ENCODE measurements at regions not wholly inside any gene's neighbourhood (a gene's known extent, or its start where the extent isn't known, plus 50 kb on each side); places are given as distances from the start of the nearest gene placed in this dataset.

DNA sequence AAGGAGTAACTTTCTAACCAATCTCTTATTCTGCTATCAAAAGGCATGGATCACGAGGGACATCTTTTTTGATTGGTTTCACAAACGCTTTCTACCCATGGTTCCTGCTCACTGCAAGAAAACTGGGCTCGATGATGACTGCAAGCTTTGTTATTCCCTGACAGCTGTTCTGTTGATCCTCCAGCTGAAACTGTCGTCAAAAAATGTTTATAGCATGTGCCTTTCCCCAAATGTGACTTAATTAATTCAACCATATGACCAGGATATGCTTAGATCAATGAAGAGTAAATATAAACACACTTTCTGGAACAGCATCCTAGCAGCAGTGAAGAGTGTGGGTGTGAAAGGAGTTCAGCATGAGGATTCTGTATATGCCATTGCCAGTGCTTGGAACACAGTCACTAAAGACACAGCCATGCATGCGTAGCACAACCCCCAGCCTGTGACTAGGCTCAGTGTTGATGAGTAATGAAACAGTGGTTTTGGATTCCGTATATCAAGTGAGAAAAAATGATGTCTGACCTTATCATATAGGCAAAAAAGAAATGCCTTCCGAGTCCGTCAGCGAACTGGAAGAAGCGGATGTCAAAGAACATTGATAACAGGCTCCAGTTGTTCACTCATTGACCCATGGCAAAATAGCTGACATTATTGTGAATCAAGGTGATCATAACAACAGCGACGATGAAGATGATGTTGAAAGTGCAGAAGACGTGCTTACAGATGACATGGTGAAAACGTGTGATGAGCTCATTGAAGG, 347.4 kb downstream of the FGF9 start:
- DNase-seq = no peak

DNA sequence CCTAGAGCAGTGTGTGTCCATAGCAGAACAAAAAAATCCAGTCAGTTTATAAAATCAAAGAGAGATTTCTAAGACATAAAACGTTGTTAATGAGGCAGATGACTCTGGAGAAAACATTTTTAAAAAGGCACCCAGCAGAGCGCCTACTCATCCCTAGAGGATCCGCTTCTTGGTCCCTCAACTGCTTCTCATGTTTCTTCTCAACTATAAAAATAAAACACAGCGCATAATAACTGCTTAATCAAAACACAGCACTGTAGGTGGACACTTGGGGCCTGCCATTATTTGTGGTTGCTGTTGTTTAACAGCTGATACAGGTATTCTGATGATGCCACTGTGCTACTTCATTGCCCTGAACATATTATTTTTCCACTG, 347.9 kb downstream of the FGF9 start:
- no peak for DNase-seq

DNA sequence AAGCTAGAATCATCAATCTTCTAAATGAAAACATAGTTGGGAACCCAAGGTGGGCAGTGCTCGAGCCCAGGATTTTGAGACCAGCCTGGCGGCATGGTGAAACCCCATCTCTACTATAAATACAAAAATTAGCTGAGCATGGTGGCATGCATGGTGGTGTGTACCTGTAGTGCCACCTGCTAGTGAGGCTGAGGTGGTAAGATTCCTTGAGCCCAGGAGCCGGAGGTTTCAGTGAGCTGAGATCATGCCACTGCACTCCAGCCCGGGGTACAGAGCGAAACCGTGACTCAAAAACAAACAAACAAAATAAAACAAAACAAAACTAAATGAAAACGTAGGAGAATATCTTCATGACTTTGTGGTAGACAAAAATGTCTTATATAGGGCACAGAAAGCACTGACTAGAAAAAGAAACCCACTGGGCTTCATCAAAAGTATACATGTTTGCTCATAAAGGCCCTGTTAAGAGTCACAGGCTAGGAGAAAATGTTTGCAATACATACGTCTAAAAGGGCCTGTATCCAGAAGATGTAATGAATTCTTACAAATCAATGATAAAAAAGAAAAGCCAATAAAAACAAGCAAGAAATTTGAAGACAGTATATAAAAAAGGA, 353.6 kb downstream of the FGF9 start:
- DNase-seq = no peak

DNA sequence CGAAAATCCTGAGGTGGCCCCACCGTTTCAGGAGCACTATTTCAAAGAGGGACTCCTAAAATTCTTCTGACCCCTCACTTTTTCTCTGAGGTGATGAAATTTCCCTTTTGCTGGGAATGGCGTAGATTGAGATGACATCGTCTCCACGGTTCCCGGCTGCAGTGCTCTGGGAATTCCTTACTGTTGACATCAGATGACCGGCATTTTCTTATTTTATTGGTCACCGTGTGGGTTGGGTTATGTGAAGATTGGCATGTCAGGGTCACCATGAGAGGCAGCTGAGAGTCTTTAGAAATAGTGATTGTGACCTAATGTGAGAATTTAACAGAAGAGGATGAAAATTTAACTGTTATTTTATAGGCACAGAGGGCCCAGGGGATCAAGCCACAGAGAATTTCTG, 356.7 kb downstream of the FGF9 start:
- DNase-seq = no peak

DNA sequence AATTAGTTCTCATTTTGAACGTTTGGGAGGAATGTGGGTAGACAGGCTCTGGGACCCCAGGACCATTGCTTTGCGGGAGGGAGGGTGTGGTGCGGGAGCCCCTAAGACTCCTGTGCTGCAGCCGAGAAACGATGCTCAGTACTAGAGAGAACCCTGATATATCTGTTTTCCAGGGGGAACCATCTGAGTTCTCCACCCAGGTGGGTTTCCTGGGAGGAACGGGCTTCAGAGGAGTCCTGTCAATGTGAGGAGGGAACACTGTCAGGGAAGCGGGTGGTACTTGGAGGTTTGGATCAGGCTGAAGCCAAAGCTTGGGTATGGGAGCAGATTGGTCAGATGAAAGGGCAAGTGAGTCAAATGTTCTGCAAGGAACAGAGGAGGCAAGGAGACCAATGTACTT, 358.0 kb downstream of the FGF9 start:
- DNase-seq = no peak

DNA sequence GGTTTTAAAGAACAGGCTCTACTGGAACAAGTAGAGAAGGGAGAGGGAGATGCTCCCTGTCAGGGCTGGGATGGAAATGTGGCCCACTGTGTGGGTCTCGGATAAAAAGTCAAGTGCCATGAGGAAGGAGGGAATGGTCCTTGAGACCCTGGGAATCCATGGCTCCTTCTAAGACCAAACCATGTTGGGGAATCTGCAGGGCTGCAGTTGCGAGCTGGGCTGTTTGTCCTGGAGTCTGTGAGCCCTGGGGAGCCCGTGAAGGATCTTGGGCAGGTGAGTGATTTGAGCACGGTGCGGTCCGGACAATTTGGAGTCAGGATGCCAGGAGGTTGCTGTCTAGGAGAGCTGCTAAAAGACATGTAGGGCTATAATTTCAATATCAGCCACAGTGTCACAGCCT, 359.4 kb downstream of the FGF9 start:
- no peak for DNase-seq

DNA sequence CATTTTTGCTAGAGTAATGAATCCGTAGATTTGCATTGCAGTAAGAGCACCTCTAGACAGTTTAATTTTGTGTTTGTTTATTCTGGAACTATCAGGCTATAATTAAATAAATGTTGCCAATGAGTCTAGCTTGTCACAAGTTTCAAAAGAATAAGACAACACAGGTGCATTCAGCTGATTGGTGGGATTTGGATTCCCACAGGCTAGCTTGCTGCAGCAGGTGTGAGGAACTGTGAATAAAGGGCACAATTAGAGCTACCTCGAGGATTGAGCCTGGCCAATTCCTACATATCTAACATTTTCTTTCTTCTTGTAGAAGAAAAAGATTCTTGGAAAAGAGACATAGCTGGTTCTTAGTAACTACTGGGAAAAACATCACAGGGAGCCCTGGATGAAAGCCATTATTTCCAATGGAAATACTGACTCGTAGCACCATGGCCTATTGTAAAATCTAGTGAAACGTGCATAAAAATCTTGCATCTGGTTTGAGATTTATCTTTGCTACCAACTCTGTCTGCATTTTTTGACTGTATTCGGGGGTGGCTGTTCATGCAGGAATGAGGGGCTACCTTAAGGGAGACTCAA, 360.9 kb downstream of the FGF9 start:
- no peak for DNase-seq

DNA sequence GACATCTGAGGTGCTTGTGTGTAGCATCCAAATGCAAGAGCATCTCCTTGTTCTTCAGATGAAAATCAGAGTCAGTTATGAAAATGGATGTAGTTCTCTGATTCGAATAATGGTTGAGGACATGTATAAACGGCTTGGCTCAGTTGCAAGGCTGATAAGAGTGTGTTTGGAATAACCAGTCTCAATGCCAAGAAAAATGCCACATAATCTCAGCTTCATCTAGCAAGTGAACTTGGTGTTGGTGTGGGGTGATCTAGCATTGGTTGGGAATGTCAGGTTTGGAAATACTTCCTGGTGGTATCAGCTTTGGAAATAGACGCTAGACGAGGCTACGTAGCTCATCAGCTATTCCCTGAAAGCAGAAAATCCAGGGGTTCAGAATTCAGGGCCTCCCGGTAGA, 362.0 kb downstream of the FGF9 start:
- no peak for DNase-seq

DNA sequence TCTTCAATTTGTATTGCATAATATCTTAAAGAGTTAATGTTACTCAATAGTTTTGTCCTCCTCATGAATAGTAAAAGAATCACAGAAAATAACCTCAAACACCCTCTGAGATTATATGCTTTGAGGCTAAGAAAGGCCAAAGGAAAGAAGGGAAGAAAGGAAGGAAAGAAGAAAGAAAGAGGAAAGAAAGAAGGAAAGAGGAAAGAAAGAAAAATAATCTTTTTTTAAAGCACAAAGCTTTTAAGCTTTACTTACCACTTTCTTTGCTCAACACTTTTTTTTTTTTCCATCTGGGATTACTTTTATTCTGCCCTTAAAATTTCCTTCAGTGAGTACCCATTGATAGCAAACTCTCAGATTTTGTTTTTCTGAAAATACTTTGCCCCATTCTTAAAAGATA, 369.1 kb downstream of the FGF9 start:
- DNase-seq = no peak

DNA sequence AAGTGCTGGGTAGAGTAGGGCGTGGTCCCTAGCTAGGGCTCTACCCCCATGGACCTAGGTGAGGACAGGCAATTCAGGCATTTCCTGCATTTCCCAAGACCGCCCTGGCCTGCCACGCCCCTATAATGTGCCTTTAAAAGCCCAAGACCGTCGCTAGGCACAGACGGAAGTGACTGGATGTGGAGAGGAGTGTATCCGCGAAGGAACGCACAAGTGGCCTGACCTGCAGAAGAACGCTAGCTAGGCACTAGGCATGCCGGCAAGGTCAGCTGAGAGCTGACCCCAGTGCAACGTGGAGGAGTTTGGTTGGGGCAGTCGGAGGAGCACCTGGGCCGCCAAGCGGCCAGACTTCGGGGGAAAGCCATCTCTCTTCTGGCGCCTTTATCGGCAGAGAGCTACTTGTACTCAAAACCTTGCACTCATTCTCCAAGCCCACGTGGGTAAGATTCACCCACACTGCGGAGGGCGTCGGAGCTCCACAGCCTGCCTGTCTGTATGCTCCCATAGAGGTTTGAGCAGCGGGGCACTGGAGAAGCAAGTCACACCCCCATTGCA, 370.0 kb downstream of the FGF9 start:
- no peak for DNase-seq

DNA sequence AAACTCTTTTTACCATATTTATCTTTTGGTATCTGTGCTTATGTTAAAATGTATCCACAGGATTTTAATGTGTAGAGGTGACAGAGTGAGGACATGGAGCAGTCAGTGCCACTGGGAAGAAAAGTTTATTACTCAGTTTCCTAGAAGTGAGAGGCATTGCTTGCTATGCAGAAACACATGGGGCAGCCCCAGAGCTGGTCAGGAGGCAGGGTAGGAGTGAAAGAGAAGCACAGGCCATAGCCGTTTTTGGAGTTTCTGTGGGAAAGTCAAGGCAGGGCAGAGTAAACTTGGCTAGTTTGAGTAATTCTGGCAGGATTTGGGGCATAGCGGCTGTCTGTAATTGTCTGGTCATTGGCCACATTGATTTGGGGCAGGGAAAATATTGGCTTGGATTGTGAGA, 370.9 kb downstream of the FGF9 start:
- DNase-seq = no peak

DNA sequence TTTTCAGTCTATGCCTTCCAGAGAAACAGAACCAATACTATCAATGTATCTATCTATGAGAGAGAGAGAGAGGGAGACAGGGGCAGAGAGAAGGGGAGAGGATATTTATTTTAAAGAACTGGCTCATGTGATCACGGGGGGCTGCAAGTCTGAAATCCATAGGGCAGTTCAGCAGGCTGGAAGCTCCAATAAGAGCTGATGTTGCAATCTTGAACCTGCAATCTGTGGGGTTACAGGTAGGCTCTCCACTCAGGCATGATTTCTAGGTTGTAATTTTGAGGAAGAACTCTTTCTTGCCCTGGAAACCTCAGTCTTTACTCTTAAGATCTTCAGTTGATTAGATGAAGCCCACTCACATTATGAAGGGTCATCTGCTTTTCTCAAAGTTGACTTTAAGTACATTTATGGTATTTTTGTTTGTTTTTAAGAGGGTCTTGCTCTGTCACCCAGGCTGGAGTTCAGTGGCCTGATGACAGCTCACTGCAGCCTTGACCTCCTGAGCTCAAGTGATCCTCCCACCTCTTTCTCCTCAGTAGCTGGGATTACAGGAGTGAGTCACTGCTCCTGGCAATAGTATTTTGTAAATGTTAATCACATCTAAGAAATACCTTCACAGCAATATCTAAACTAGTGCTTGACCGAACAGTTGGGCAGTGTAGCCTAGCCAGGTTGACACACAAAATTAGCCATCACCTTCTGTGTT, 376.4 kb downstream of the FGF9 start:
- no peak for DNase-seq

DNA sequence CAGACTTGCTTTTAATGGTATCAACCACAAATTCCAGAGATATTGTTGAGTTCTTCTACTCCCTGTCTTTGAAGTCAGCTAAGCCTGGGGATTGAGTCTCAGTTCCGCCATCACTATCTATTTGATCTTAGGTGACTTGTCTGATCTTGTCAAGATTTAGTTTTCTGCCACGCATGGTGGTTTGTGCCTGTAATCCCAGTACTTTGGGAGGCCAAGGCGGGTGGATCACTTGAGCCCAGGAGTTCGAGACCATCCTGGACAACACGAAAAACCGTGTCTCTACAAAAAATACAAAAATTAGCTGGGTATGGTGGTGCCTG, 376.9 kb downstream of the FGF9 start:
- no peak for DNase-seq

DNA sequence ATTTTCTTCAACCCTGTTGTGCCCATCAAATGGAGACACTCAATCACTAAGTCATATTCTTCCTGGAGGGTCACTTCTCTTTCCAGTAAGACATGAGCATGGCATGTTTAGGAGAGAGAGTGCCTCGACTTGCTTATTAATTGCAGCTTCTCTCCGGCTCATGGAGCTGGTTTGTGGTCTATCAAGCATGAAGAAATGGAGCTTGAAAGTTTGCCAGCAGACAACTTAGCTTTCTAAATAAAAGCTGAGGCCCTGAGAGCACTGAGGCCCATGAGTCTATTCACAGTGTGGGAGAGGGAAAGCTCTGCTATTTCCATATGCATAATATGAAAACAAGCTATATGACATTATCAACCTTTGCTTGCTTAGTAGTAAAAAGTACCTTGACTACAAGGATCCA, 378.5 kb downstream of the FGF9 start:
- DNase-seq = no peak

DNA sequence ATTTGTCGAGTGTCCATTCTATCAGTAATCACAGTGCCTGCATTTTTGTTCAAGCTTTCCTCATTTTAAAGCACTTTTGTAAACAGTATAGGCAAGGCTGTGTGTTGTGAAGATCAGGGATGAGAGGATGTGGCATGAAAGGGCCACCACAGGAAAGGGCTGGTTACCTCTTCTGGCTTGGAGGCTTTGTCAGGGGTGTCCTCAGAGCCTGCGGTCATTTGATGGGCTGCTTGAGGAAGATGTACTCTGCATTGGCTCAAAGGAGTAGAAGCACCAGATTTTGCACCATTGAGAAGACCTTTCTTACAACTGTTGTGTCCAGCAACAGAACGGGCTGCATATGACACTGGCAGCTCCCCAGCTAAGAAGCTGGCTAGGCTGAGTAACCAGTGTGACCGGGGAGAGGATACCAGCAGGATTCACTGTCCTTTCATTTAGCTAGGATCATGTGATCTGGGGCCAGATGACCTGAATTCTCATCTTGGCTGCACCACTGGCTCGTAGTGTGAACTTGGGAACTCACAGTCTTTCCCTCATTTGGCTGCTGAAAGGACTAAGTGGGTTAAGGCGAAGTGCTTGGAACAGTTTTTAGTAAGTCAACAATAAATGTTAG, 380.2 kb downstream of the FGF9 start:
- DNase-seq = no peak

DNA sequence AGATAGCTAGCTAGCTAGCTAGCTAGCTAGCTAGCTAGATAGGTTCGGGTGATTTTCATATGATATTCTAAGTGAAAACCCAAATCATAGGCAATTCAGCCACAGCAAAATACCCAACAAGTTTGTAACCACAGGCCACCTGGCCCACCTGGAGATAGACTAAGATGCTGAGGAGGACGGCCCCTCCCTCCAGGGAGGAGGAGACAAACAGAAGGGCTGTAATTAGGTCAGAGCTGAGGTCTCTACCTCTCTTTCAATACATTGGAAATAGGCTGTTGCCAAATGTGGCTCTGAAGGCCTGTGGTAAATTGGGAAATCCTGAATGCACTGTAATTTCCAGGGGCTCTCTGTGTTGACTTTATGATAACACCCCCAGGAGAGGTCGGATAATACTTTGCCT, 382.2 kb downstream of the FGF9 start:
- no peak for DNase-seq

DNA sequence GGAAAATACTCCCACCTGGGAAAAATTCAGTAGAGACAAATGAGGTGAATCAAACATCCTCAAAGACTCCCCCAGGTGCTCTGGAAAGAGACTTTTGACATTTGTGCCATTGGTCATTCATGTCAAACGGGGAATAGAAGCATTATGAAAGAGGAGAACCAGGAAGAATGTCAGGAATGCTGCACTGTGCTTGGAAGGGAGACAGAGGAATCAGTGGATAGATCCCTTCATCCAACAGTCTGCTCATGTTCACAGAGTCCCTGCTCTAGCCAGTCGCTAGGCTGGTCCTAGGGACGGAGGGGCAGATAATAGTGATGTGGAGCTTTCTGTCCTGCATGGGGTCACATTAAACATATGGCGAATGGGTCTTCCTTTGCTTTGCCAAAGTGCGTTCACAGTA, 384.4 kb downstream of the FGF9 start:
- no peak for DNase-seq

DNA sequence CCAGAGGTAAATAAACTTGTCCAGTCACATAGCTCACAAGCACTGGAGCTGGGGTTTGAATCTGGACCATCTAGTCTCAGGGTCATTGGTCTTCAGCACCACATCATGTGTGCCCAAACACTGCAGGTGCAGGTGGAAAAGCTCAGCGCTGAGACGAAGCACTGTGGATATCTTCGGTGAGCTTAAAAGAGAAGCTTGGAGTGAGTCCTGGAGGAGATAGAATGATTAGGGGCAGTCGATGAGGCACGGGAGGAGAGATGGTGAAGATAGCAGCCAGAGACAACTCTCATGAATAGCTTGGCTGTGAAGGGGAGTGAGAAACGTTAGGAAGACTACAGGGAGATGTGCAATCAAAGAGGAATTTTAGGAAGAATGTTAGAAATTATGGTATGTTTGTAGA, 389.3 kb downstream of the FGF9 start:
- no peak for DNase-seq

DNA sequence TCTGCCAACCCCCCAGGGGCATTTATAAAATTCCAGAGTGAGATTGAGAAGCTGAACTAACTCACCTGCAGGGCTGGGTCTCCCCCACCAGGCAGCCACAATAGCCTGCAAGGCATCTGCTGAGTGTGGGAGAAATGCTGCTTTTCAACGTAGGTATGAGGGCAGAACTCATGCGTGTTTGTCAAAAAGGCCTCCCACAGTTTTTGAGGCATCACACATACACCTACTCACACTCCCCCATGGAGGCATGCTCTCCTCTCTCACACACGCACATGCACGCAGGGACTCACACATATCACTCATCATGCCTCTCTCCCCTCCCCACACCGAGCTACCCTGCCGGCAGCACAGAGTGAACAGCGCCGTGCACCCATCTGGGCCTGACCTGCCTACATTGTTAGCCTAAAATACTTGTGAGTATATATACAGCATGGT, 390.5 kb downstream of the FGF9 start:
- peak; percentile 78 for DNase-seq

DNA sequence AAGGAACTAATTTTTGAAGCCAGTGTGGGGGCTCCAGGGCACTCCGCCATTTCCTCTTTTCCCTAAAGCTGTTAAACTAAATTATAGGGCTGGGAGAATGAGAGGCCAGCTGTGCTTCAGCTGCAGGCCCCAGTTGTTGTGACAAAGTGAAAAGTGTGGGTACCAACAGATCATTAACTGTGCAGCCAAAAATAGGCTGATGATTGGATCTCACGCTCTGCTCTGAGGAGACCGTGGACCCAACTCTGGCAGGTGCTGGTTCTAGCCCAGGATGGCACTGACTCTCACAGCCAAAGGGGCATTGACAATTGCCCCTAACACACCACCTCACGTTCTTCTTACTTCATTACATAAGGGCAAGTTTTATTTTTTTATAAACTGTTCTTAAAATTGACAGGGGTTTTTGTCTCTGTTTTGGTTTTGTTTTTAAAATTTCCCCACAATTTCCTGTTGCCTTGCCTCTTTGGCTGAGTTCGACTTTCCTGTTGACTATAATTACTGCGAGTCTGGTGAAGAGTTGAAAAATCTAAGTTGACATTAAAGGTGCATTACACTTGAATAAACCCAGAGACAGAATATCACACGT, 391.0 kb downstream of the FGF9 start:
- DNase-seq = no peak

DNA sequence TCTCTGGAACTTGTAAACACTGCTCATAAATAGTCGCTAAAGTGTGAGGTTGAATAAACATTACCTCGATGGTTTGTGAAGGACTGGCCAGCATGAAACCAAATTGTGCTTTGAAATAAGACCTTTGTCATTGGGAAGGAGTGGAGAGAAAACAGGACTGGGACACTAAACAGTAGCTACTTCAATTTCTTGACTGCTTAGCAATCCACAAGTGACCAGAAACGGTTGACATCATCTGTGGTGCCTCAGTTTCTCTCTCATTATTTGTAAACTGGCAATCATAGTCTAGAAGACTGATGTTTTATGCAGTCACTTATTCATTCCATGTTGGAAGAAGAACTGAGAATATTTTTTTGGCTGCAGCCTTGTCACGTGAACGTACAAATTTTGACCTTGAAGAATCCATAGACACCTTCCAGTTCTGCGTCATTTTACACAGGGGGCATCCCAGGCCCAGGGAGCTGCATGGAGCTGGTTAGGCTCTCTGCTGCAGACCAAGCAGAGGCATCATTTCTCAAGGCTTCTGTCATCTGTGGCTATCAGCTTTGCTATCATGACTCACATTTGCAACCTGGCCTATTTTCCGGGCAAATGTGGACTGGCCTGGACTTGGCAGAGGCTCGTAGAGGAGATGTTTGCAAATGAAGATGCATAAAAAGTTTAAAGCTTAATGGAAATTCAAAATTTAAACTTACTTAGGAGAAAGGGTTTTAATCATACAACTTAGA, 391.8 kb downstream of the FGF9 start:
- no peak for DNase-seq

DNA sequence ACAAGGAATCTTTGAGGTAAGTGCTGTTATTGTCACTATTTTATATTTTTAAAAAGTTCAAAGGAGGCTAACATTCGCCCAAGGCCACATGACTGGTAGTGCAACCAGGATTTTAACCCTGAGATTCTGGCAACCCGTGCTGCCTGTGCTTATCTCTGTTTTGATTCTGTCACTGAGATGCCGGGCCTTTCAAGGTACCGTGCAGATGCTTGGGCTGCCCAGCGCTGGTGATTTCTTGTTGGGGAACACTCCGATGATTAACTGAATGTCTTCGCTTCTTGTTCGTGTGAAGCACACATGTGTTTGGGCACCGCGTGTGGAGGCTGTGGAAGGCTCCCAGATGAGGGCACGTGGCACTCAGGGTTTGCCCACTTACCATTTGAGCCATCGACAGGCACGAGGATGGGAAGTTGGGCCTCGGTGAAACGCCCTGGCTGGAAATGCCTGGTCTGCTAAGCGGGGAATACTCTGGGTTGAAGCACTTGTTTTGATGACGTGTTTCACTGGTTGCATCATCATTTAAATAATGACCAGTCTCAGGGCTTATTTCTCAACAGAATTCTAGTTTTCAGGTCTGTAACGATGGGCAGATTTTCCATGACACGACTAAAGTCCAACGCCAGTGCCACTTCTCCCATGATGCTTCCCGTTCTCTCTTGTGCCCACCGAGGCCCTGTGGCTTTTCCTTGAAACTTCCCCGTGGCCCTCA, 392.7 kb downstream of the FGF9 start:
- no peak for DNase-seq
